ENCODE measurements at regions not wholly inside any gene's neighbourhood (a gene's known extent, or its start where the extent isn't known, plus 50 kb on each side); places are given as distances from the start of the nearest gene placed in this dataset.
"Not testable (repeated sequence)": the region's sequence is repeated elsewhere in the genome, so short reads cannot be mapped to it uniquely, and the experiment has no call there.

DNA sequence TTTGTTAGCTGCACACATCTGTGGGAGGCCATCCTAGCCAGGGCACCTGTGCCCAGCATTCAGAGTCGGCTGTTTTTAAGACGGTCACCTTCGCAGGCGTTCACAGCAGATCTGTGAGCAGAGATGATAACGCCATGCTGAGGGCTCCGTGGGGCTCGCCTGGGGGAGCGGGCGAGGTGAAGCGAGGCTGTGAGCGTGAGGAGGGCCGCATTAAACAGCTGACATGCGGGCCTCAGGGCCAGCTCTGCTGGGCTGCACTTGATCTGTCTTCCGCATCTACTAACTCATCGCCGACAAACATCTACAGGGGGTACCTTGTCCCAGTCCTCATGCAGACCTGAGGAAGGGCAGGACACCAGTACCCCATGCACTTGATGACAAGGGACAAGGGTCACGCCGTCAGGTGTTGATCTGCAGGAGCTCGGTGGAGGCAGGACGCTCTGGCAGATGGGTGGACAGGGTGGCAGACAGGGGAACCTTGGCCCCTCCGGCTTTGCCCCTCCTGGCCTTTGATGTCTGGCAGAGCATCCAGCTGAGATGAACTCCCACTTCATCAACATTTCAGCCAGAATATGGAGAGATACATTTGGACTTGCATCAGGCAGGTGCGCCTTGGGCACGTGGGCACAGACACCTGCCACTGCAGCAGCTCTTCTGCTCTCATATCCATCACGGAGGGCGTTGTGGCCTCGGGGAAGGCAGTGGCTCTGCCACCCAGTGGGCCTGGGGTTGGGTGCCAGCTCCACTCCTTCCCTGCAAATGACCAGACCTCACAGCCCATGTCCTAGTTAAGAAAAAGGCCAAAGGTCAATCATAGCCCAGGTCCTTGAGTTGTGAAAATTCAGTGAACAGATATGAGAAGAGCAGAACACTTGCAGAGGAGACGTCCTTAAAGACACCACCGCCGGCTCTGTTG, 822.9 kb downstream of the BRD1 start:
- Histone ChIP-seq H3K4me3 (ENCODE audit: control extremely low read depth in 1 of 5, extremely low read depth in 1 of 5, insufficient read depth in 1 of 5, low read depth in 2 of 5, low read length in 4 of 5) (no peak overlapping the region), H3K27ac (ENCODE audit: low read length in 2 of 2) (no peak overlapping the region), H3K4me1 (ENCODE audit: control insufficient read depth in 2 of 2, insufficient read depth in 2 of 2, low read length in 2 of 2) (no peaks in the 10 kb centered on the region), H3K9ac (ENCODE audit: low read length) (no peak overlapping the region), H4K20me1 (ENCODE audit: control insufficient read depth, insufficient read depth, low read length, poor library complexity, severe bottlenecking) (no peaks in the 10 kb centered on the region), H3K27me3 (replicated peaks in 1 of 4; ENCODE audit: control extremely low read depth in 1 of 4, control insufficient read depth in 3 of 4, insufficient read depth in 4 of 4, low read length in 3 of 4) (no peaks in the 10 kb centered on the region), H3K79me2 (ENCODE audit: control insufficient read depth, insufficient read depth, low read length) (no peaks in the 10 kb centered on the region), H3K36me3 (replicated peaks in 1 of 2; ENCODE audit: control extremely low read depth in 1 of 2, control insufficient read depth in 1 of 2, extremely low read depth in 1 of 2, insufficient read depth in 2 of 2, low read length in 1 of 2) (no peaks in the 10 kb centered on the region), H3K4me2 (replicated peaks; ENCODE audit: low read depth, low read length, poor library complexity, severe bottlenecking) (no peak overlapping the region), H3K9me3 (ENCODE audit: control extremely low read depth in 1 of 3, control insufficient read depth in 2 of 3, insufficient read depth in 1 of 3, low read length in 2 of 3) (peaks cover 0 to 24% (median 6%) of the 10 kb centered on the region in 3 donors), H2AFZ (ENCODE audit: insufficient read depth, low read depth, low read length, poor library complexity, severe bottlenecking) (no peak overlapping the region)
- Mint-ChIP-seq H3K9me3 (ENCODE audit: insufficient read depth) (peaks cover 15% of the 10 kb centered on the region), H3K27me3 (no peaks in the 10 kb centered on the region), H3K27ac (no peak overlapping the region), H3K4me3 (no peak overlapping the region), H3K4me1 (no peaks in the 10 kb centered on the region)
- POLR2A ChIA-PET: no interaction called here
- no peak for TF ChIP-seq EZH2 (IDR thresholded peaks at IDR 0.05; ENCODE audit: borderline replicate concordance, insufficient read depth, low read depth, low read length, poor library complexity, severe bottlenecking)
- no peak for TF ChIP-seq CTCF (IDR thresholded peaks at IDR 0.05)
- ATAC-seq (ENCODE audit: low read depth) (no peak), DNase-seq (no peak)
- CTCF ChIA-PET: no interaction called here
- intact Hi-C loops (cut with micrococcal nuclease): no loop called here
- 94% methylated on average over 29 of the region's 29 CpGs for WGBS (ENCODE audit: insufficient coverage)

DNA sequence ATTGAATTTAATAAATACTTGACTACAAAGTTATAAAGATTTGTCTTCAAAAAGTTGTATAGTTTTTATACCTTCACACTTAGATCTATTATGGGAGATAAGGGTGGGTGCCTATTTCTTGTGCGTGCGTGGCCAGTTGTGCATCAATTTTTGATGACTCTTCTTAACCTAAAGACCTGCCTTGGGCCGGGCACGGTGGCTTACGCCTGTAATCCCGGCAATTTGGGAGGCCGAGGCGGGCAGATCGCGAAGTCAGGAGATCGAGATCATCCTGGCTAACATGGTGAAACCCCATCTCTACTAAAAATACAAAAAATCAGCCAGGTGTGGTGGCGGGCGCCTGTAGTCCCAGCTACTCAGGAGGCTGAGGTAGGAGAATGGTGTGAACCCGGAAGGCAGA, 830.1 kb downstream of the BRD1 start:
- peaks cover 13% of the 10 kb centered on the region for H3K9me3 Mint-ChIP-seq (ENCODE audit: insufficient read depth)
- H4K20me1 ChIP-seq (ENCODE audit: control insufficient read depth, insufficient read depth, low read length, poor library complexity, severe bottlenecking); H3K27ac Mint-ChIP-seq; H3K27ac ChIP-seq (ENCODE audit: low read length in 2 of 2); H3K4me1 ChIP-seq (ENCODE audit: control insufficient read depth in 2 of 2, insufficient read depth in 2 of 2, low read length in 2 of 2); ATAC-seq (ENCODE audit: low read depth); intact Hi-C loops (cut with micrococcal nuclease); DNase-seq; H3K9ac ChIP-seq (ENCODE audit: low read length); CTCF ChIA-PET; H3K4me1 Mint-ChIP-seq; H3K27me3 Mint-ChIP-seq; H3K27me3 ChIP-seq (replicated peaks in 1 of 4; ENCODE audit: control extremely low read depth in 1 of 4, control insufficient read depth in 3 of 4, insufficient read depth in 4 of 4, low read length in 3 of 4); H3K36me3 ChIP-seq (replicated peaks in 1 of 2; ENCODE audit: control extremely low read depth in 1 of 2, control insufficient read depth in 1 of 2, extremely low read depth in 1 of 2, insufficient read depth in 2 of 2, low read length in 1 of 2); H3K9me3 ChIP-seq (ENCODE audit: control extremely low read depth in 1 of 3, control insufficient read depth in 2 of 3, insufficient read depth in 1 of 3, low read length in 2 of 3); H3K4me3 Mint-ChIP-seq; H3K4me3 ChIP-seq (ENCODE audit: control extremely low read depth in 1 of 5, extremely low read depth in 1 of 5, insufficient read depth in 1 of 5, low read depth in 2 of 5, low read length in 4 of 5); POLR2A ChIA-PET; H2AFZ ChIP-seq (ENCODE audit: insufficient read depth, low read depth, low read length, poor library complexity, severe bottlenecking); H3K4me2 ChIP-seq (replicated peaks; ENCODE audit: low read depth, low read length, poor library complexity, severe bottlenecking); H3K79me2 ChIP-seq (ENCODE audit: control insufficient read depth, insufficient read depth, low read length): not testable (repeated sequence)
- WGBS (ENCODE audit: insufficient coverage): 94% methylated on average over 7 of the region's 14 CpGs
